ENCODE measurements at regions not wholly inside any gene's neighbourhood (a gene's known extent, or its start where the extent isn't known, plus 50 kb on each side); places are given as distances from the start of the nearest gene placed in this dataset.
"Not testable (repeated sequence)": the region's sequence is repeated elsewhere in the genome, so short reads cannot be mapped to it uniquely, and the experiment has no call there.

GRCh38 chr13:62246581-62246980 is 830.9 kb upstream of the PCDH20 start:
- DNase-seq (ENCODE audit: low read depth, low spot score), result no peak
- H3K4me3 ChIP-seq (ENCODE audit: low read length), result no peak overlapping the region

GRCh38 chr13:62243106-62243505 is 827.5 kb upstream of the PCDH20 start:
- no peak overlapping the region for H3K4me3 ChIP-seq (ENCODE audit: low read length)
- DNase-seq (ENCODE audit: low read depth, low spot score), result no peak

GRCh38 chr13:62234780-62235440 is 819.3 kb upstream of the PCDH20 start:
- no peak for DNase-seq (ENCODE audit: low read depth, low spot score)
- no peak overlapping the region for H3K4me3 ChIP-seq (ENCODE audit: low read length)

GRCh38 chr13:62210951-62211350 is 795.3 kb upstream of the PCDH20 start:
- no peak for DNase-seq (ENCODE audit: low read depth, low spot score)
- H3K4me3 ChIP-seq (ENCODE audit: low read length), result no peak overlapping the region

GRCh38 chr13:62209529-62209928 is 793.9 kb upstream of the PCDH20 start:
- H3K4me3 ChIP-seq (ENCODE audit: low read length), result no peak overlapping the region
- no peak for DNase-seq (ENCODE audit: low read depth, low spot score)

GRCh38 chr13:62207388-62207787 is 791.7 kb upstream of the PCDH20 start:
- no peak overlapping the region for H3K4me3 ChIP-seq (ENCODE audit: low read length)
- DNase-seq (ENCODE audit: low read depth, low spot score), result no peak

GRCh38 chr13:62206165-62206564 is 790.5 kb upstream of the PCDH20 start:
- H3K4me3 ChIP-seq (ENCODE audit: low read length), result no peak overlapping the region
- DNase-seq (ENCODE audit: low read depth, low spot score), result no peak

GRCh38 chr13:62205273-62205672 is 789.6 kb upstream of the PCDH20 start:
- no peak overlapping the region for H3K4me3 ChIP-seq (ENCODE audit: low read length)
- no peak for DNase-seq (ENCODE audit: low read depth, low spot score)

- no peak for DNase-seq (ENCODE audit: low read depth, low spot score)
- no peak overlapping the region for H3K4me3 ChIP-seq (ENCODE audit: low read length)
Observed at GRCh38 chr13:62194371-62194770, 778.7 kb upstream of the PCDH20 start.

GRCh38 chr13:62193919-62194318 is 778.3 kb upstream of the PCDH20 start:
- no peak for DNase-seq (ENCODE audit: low read depth, low spot score)

GRCh38 chr13:62185631-62186255 is 770.1 kb upstream of the PCDH20 start:
- no peak for DNase-seq (ENCODE audit: low read depth, low spot score)
- no peak overlapping the region for H3K4me3 ChIP-seq (ENCODE audit: low read length)

More at GRCh38 chr13:62193919-62194318, 778.3 kb upstream of the PCDH20 start:
- no peak overlapping the region for H3K4me3 ChIP-seq (ENCODE audit: low read length)

GRCh38 chr13:62176051-62176450 is 760.4 kb upstream of the PCDH20 start:
- no peak overlapping the region for H3K4me3 ChIP-seq (ENCODE audit: low read length)
- no peak for DNase-seq (ENCODE audit: low read depth, low spot score)

- no peak overlapping the region for H3K4me3 ChIP-seq (ENCODE audit: low read length)
- no peak for DNase-seq (ENCODE audit: low read depth, low spot score)
Observed at GRCh38 chr13:62173958-62174357, 758.3 kb upstream of the PCDH20 start.

GRCh38 chr13:62171697-62172096 is 756.0 kb upstream of the PCDH20 start:
- no peak overlapping the region for H3K4me3 ChIP-seq (ENCODE audit: low read length)
- DNase-seq (ENCODE audit: low read depth, low spot score), result no peak

GRCh38 chr13:62168891-62169290 is 753.2 kb upstream of the PCDH20 start:
- no peak for DNase-seq (ENCODE audit: low read depth, low spot score)
- H3K4me3 ChIP-seq (ENCODE audit: low read length), result no peak overlapping the region

- no peak overlapping the region for H3K4me3 ChIP-seq (ENCODE audit: low read length)
- DNase-seq (ENCODE audit: low read depth, low spot score), result no peak
Observed at GRCh38 chr13:62167650-62168172, 752.1 kb upstream of the PCDH20 start.

- no peak for DNase-seq (ENCODE audit: low read depth, low spot score)
- no peak overlapping the region for H3K4me3 ChIP-seq (ENCODE audit: low read length)
Observed at GRCh38 chr13:62162860-62163259, 747.2 kb upstream of the PCDH20 start.

GRCh38 chr13:62158520-62158919 is 742.9 kb upstream of the PCDH20 start:
- DNase-seq (ENCODE audit: low read depth, low spot score), result no peak
- no peak overlapping the region for H3K4me3 ChIP-seq (ENCODE audit: low read length)

- H3K4me3 ChIP-seq (ENCODE audit: low read length); DNase-seq (ENCODE audit: low read depth, low spot score): not testable (repeated sequence)
Observed at GRCh38 chr13:62151724-62152123, 736.1 kb upstream of the PCDH20 start.

GRCh38 chr13:62142048-62142447 is 726.4 kb upstream of the PCDH20 start:
- DNase-seq (ENCODE audit: low read depth, low spot score), result no peak
- no peak overlapping the region for H3K4me3 ChIP-seq (ENCODE audit: low read length)

GRCh38 chr13:62139597-62139996 is 723.9 kb upstream of the PCDH20 start:
- no peak for DNase-seq (ENCODE audit: low read depth, low spot score)
- H3K4me3 ChIP-seq (ENCODE audit: low read length), result no peak overlapping the region

Data from Jurkat, Clone E6-1 (cell line).